HG03439 (cell line): ENCODE measurements at regions not wholly inside any gene's neighbourhood (a gene's known extent, or its start where the extent isn't known, plus 50 kb on each side); places are given as distances from the start of the nearest gene placed in this dataset.

ENCODE experiments used
- ATAC-seq: cut with Tn5 transposase; IDR thresholded peaks from one replicate; pipeline ENCODE4 v1.9.1; 2021; ENCODE audit warnings: mild to moderate bottlenecking, moderate library complexity; ENCODE audit not compliant: unreplicated experiment

GRCh38 chr9:106683454-106683853, 179.5 kb upstream of the ZNF462 start:
- no peak for ATAC-seq

GRCh38 chr9:106684940-106685695, 177.8 kb upstream of the ZNF462 start:
- no peak for ATAC-seq

GRCh38 chr9:106689089-106689488, 173.9 kb upstream of the ZNF462 start:
- ATAC-seq: no peak

- no peak for ATAC-seq
Observed at GRCh38 chr9:106691627-106692026, 171.3 kb upstream of the ZNF462 start.

- no peak for ATAC-seq
Observed at GRCh38 chr9:106693558-106693957, 169.4 kb upstream of the ZNF462 start.

- no peak for ATAC-seq
Observed at GRCh38 chr9:106696804-106697203, 166.2 kb upstream of the ZNF462 start.

- no peak for ATAC-seq
Observed at GRCh38 chr9:106697390-106697749, 165.6 kb upstream of the ZNF462 start.

- ATAC-seq: no peak
Observed at GRCh38 chr9:106697750-106698502, 165.0 kb upstream of the ZNF462 start.

GRCh38 chr9:106700676-106701075, 162.3 kb upstream of the ZNF462 start:
- no peak for ATAC-seq

- ATAC-seq: no peak
Observed at GRCh38 chr9:106701611-106702010, 161.4 kb upstream of the ZNF462 start.

GRCh38 chr9:106704056-106704615, 158.8 kb upstream of the ZNF462 start:
- no peak for ATAC-seq

- no peak for ATAC-seq
Observed at GRCh38 chr9:106707291-106707690, 155.7 kb upstream of the ZNF462 start.

- no peak for ATAC-seq
Observed at GRCh38 chr9:106707738-106708474, 155.1 kb upstream of the ZNF462 start.

GRCh38 chr9:106708475-106709146, 154.4 kb upstream of the ZNF462 start:
- no peak for ATAC-seq

- no peak for ATAC-seq
Observed at GRCh38 chr9:106712279-106712678, 150.7 kb upstream of the ZNF462 start.

GRCh38 chr9:106713206-106713605, 149.8 kb upstream of the ZNF462 start:
- ATAC-seq: no peak

- no peak for ATAC-seq
Observed at GRCh38 chr9:106716820-106717219, 146.1 kb upstream of the ZNF462 start.

- ATAC-seq: no peak
Observed at GRCh38 chr9:106717686-106718085, 145.3 kb upstream of the ZNF462 start.

- no peak for ATAC-seq
Observed at GRCh38 chr9:106718936-106719335, 144.0 kb upstream of the ZNF462 start.

- ATAC-seq: no peak
Observed at GRCh38 chr9:106722051-106722753, 140.8 kb upstream of the ZNF462 start.
